ENCODE measurements at regions not wholly inside any gene's neighbourhood (a gene's known extent, or its start where the extent isn't known, plus 50 kb on each side); places are given as distances from the start of the nearest gene placed in this dataset.
"Not testable (repeated sequence)": the region's sequence is repeated elsewhere in the genome, so short reads cannot be mapped to it uniquely, and the experiment has no call there.

DNA sequence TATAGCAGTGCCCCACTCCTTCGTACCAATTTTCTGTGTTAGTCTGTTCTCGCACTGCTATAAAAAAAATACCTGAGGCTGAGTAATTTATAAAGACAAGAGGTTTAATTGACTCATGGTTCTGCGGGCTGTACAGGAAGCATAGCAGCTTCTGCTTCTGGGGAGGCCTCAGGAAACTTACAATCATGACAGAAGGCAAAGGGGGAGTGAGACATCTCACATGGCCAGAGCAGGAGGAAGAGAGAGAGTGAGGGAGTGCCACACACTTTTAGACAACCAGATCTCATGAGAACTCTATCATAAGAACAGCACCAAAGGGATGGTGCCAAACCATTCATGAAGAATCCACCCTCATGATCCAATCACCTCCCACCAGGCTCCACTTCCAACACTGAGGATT lies 133.8 kb upstream of the USP9X start:
- DNase-seq = not testable (repeated sequence)

GRCh38 chrX:40952855-40953254 lies 132.4 kb upstream of the USP9X start:
- no peak for DNase-seq

- no peak for DNase-seq
These were observed 131.9 kb upstream of the USP9X start for GRCh38 chrX:40953369-40953768.

DNA sequence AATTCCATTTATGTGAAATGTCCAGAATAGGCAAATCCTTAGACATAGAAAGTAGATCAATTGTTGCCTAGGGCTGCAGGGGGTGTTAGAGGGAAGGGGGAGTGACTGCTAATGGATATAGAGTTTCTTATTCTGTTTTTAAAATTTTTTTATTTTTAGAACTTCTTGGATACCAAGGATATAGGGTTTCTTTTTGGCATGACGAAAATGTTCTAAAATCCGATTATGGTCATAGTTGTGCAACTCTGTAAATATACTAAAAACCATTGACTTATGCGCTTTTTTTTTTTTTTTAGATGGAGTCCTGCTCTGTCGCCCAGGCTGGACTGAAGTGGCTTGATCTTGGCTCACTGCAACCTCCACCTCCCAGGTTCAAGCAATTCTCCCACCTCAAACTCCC lies 125.2 kb upstream of the USP9X start:
- DNase-seq = no peak

DNA sequence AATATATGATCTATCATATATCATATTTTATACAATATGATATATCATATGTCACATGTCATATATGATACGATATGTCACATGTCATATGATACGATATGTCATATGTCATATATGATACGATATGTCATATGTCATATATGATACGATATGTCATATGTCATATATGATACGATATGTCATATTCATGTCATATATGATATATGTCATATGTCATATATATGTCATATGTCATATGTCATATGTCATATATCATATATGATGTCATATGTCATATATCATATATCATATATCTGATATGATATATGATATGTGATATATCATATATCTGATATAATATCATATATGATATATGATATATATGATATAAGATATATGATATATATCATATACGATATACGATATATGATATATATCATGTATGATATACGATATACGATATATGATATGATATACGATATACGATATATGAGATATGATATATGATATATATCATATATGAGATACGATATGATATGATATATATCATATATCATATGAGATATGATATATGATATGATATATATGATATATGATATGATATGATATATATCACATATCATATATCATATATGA lies 122.3 kb upstream of the USP9X start:
- DNase-seq = no peak

- DNase-seq = no peak
These were observed 121.2 kb upstream of the USP9X start for GRCh38 chrX:40964008-40964407.

DNA sequence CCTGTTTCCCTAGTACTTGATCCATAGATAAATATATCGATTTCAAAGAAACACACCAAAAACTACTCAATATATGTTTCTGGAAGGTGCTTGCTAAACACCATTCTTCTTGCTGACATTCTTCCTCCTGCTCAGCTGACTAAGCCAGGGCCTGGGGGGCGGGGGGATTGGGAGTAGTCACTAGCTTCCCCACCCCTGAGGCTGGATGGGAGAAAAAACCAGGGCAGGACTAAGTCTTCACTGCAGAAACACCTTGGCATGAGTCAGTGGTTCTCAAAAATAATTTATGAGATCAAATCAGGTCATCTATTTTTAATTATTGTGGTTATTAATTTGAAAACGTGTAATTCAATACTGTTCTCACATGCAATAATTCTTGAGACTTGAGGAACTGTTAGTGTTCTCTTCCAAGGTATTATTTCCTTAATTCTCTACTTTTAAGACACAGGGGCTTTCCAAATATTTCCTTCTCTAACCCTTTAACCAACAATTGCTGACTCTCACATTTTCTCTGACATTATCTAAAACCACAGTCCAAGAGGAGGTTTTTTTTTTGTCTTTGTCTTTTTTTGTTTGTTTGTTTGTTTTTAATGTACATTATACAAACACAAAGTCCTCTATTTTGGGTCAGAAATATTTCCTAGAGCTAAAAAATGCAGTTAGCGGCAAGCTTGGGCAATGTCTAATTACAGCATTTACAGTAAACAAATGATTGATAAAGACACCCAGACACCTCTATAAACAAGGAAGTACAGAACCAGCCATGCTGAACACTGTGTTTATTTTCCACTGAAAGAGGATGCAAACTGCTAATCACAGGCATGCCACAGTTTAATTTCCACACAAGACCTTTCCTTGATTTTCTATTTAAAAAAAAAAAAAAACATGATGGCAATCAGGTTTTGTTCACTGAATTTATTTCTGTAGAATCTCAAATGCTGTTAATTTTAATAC lies 120.3 kb upstream of the USP9X start:
- no peak for DNase-seq

DNA sequence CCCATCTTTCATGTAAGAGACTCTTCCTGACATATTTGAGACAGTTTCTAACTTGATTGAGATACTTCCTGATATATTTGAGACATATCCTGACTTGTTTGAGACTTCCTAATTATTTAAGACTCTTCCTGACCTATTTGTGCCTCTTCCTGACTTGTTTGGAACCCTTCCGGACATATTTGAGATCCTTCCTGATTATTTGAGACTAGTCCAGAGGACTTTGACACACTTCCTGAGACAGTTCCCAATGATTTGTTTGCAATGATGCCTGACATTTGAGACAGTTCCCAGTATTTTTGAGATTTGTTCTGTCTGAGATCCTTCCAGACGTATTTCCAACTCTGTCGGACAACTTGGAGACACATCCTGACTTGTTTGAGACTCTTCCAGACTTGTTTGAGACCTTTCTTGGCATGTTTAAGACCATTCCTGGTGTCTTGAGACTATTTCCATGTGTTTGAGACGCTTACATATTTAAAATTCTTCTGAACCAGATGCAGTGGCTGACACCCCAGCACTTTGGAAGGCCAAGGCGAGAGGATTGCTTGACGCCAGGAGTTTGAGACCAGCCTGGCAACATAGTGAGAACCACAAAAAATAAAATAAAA lies 118.9 kb upstream of the USP9X start:
- DNase-seq = no peak

GRCh38 chrX:40968180-40968579 lies 117.1 kb upstream of the USP9X start:
- no peak for DNase-seq

GRCh38 chrX:40971736-40972135 lies 113.5 kb upstream of the USP9X start:
- no peak for DNase-seq

- DNase-seq = no peak
These were observed 111.6 kb upstream of the USP9X start for GRCh38 chrX:40973619-40974018.

- DNase-seq = no peak
These were observed 109.3 kb upstream of the USP9X start for GRCh38 chrX:40975951-40976350.

GRCh38 chrX:40976981-40977380 lies 108.3 kb upstream of the USP9X start:
- no peak for DNase-seq

DNA sequence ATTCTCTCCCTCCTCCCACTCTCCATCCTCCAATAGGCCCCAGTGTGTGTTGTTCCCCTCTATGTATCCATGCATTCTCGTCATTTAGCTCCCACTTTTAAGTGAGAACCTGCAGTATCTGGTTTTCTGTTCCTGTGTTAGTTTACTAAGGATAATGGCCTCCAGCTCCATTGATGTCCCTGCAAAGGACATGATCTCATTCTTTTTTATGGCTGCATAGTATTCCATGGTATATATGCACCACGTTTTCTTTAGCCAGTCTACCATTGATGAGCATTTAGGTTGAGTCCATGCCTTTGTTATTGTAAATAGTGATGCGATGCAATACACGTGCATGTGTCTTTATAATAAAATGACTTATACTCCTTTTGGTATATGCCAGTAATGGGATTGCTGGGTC lies 100.3 kb upstream of the USP9X start:
- no peak for DNase-seq

DNA sequence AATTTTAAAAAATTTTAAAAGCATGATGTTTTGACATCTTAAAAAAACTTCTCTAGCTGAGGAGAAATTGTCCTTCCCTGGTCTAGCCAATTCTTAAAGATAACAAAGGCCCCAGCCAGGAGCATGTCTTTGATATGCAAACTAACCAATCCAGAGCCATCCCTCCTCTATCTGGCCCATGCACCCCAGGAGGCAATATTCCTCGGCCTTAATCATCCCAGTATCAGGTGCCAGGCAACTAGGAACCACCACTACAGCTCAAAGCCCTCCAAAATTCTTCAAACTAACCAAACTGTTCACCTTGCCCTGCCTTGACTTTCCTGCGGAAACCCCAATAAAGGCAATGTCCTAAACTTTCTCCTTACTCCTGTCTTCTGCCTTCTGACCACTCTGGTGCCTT lies 97.8 kb upstream of the USP9X start:
- DNase-seq = no peak

GRCh38 chrX:40988100-40988499 lies 97.1 kb upstream of the USP9X start:
- DNase-seq = no peak

DNA sequence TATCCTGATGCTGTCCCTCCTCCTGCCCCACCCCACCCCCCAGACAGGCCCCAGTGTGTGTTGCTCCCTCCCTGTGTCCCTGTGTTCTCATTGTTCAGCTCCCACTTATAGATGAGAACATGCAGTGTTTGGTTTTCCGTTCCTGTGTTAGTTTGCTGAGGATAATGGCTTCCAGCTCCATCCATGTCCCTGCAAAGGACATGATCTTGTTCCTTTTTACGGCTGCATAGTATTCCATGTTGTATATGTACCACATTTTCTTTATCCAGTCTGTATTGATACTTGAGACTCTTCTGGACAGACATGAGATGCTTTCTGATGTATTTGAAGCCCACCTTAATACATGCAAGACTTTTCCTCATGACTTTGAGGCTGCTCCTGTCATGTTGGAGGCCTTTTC lies 91.8 kb upstream of the USP9X start:
- DNase-seq = not testable (repeated sequence)

DNA sequence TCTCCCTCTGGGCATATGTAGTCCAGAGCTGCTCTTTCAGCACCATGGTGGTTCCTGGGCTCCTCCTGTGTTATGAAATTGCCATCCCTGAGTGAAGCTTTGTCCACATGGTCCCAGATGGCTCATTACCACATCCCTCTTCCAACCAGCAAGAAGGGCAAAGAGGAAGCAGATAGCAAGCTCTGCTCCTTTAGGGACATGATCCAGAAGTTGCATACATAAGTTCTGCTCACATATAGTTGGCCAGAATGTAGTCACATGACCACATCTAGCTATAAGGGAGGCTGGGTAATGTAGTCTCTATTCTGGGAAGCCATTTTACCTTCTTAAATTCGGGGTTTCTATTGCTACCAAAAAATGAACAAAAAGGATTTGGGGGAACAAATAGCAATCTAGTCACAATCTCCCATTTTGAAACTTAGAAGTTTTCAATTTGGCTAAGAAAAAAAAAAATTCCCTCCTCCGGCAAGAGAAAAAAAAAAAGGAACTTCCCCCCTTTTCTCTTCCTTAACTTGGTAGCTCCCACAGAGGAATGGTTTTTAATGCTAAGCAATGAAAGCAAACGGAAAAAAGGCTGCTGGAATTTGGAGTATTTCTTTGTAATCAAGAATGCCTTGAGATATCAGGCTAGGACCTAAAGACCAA lies 88.2 kb upstream of the USP9X start:
- DNase-seq = no peak

- no peak for DNase-seq
These were observed 87.1 kb upstream of the USP9X start for GRCh38 chrX:40998123-40998522.

DNA sequence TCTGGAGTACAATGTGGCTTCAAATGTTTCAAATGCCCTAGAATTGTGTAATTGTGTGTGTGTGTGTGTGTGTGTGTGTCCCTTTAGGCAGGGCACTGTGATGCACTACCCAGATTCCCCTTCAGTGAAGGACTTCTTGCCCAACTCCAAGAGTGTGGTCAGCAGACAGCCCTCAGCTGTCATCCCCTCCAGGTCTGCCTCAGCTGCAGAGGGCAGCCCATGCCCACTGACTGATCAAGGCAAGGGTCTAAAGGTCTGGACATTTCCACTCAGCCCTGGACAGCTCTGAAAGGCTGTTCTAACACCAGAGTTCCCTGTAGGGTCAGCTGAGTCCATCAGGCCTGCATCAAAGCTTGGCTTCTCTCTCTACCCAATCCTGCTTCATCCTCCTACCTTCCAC lies 83.9 kb upstream of the USP9X start:
- DNase-seq = no peak

- DNase-seq = no peak
These were observed 83.2 kb upstream of the USP9X start for GRCh38 chrX:41002026-41002425.

DNA sequence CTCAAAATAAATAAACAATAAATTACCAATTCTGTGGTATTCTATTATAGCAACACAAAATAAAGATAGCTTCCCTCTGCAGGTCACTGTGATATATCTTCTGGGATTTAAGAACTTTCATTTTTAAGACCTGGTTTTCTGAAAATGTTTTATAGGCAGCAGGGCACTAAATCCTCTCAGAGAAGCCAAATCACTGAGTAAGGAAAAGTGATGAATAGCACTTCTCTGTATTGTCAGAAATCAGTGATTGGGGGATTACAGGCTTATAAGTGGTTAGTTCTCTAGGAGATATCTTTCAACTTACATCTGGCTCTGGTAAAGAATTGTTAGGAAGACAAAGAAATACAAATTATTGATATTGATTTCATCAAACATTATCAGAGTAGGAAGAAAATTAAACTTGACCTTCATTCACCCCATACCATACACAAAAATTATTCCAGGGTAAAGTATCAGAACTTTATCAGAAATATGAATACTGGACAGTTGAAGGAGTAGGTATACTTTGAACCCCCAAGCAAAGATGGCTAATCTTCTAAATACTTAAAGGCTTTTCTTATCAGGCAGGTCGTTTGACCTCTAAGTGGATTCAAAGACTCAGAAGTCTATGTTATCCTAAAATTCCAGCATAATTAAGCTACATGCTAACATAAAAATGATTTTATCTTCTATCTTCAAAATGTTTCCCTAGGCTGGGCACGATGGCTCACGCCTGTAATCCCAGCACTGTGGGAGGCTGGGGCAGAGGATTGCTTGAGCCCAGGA lies 81.6 kb upstream of the USP9X start:
- no peak for DNase-seq
